Naive thymus-derived CD4-positive, alpha-beta T cell (primary cell): ENCODE measurements at regions not wholly inside any gene's neighbourhood (a gene's known extent, or its start where the extent isn't known, plus 50 kb on each side); places are given as distances from the start of the nearest gene placed in this dataset.

Experiments used
- ATAC-seq: fragments of 150-1000 bp; cut with Tn5 transposase; 2 replicates; pipeline ENCODE4 v1.10.0; 2021; ENCODE audit warnings: mild to moderate bottlenecking, moderate library complexity
- CTCF ChIA-PET: fragments of 350-600 bp; sonication (Branson Sonifier 250); formaldehyde crosslinking; loops from one replicate; lab custom pipeline; 2021; ENCODE audit warnings: antibody characterized with exemption; lab: Charles Lee
- POLR2A ChIA-PET: fragments of 350-600 bp; sonication (Branson Sonifier 250); formaldehyde crosslinking; loops from one replicate; lab custom pipeline; 2021; ENCODE audit warnings: antibody characterized with exemption, inconsistent platforms; lab: Charles Lee
- DNase-seq, 9 donors: peaks; one replicate each; pipeline versions ENCODE4 v3.0.0 to v3.0.0-alpha.2; 2020 to 2022; ENCODE audit warnings: mixed read lengths in 1 of 9
- H3K27ac ChIP-seq: one replicate; pipeline ENCODE4 v1.7.0; 2013; ENCODE audit warnings: mild to moderate bottlenecking, low read depth, low read length, moderate library complexity
- H3K27me3 ChIP-seq, 2 donors: one replicate each; pipeline ENCODE4 v1.7.0; 2013; ENCODE audit warnings: low read length in 2 of 2, mild to moderate bottlenecking in 2 of 2, moderate library complexity in 2 of 2; ENCODE audit not compliant: control insufficient read depth in 2 of 2, insufficient read depth in 2 of 2
- H3K36me3 ChIP-seq, 3 experiments: 1 replicate in 2 of 3; 2 replicates in 1 of 3; pipeline ENCODE4 v1.7.0; 2013; ENCODE audit warnings: low read length in 3 of 3, mild to moderate bottlenecking in 3 of 3, moderate library complexity in 1 of 3; ENCODE audit not compliant: insufficient read depth in 3 of 3, control insufficient read depth in 2 of 3
- H3K4me1 ChIP-seq, 2 donors: one replicate each; pipeline ENCODE4 v1.7.0; 2013; ENCODE audit warnings: low read length in 2 of 2, mild to moderate bottlenecking in 2 of 2, moderate library complexity in 1 of 2; ENCODE audit not compliant: control insufficient read depth in 2 of 2, insufficient read depth in 2 of 2
- H3K4me3 ChIP-seq: 2 replicates; pipeline ENCODE4 v1.7.0; 2013; ENCODE audit warnings: mild to moderate bottlenecking, low read length
- H3K9me3 ChIP-seq, 3 experiments: 1 replicate in 2 of 3; 2 replicates in 1 of 3; pipeline ENCODE4 v1.7.0; 2013; ENCODE audit warnings: low read length in 3 of 3; ENCODE audit not compliant: control insufficient read depth in 2 of 3
- H3K27ac Mint-ChIP-seq, 9 donors: one replicate each; pipeline ENCODE4 v1.8.0; 2020 to 2022; ENCODE audit warnings: mixed read lengths in 9 of 9, mild to moderate bottlenecking in 8 of 9, moderate library complexity in 5 of 9, inconsistent platforms in 2 of 9
- H3K27me3 Mint-ChIP-seq, 5 donors: one replicate each; pipeline ENCODE4 v1.8.0; 2021 to 2022; ENCODE audit warnings: mixed read lengths in 5 of 5, mild to moderate bottlenecking in 1 of 5
- H3K36me3 Mint-ChIP-seq, 5 donors: one replicate each; pipeline ENCODE4 v1.8.0; 2020 to 2022; ENCODE audit warnings: mixed read lengths in 5 of 5, mild to moderate bottlenecking in 3 of 5, inconsistent platforms in 1 of 5
- H3K4me1 Mint-ChIP-seq, 7 donors: one replicate each; pipeline ENCODE4 v1.8.0; 2020 to 2022; ENCODE audit warnings: mixed read lengths in 7 of 7, mild to moderate bottlenecking in 3 of 7, inconsistent platforms in 1 of 7
- H3K4me3 Mint-ChIP-seq, 10 donors: one replicate each; pipeline ENCODE4 v1.8.0; 2020 to 2022; ENCODE audit warnings: mild to moderate bottlenecking in 10 of 10, mixed read lengths in 10 of 10, moderate library complexity in 6 of 10, inconsistent platforms in 2 of 10
- H3K9me3 Mint-ChIP-seq, 11 donors: one replicate each; pipeline ENCODE4 v1.8.0; 2020 to 2022; ENCODE audit warnings: mixed read lengths in 11 of 11, mild to moderate bottlenecking in 4 of 11, inconsistent platforms in 1 of 11, moderate library complexity in 1 of 11
- intact Hi-C, 2 donors: fragments of 100-400 bp; cut with micrococcal nuclease; formaldehyde crosslinking; loops; one replicate each; pipeline ENCODE4 v1.15.1; 2023

GRCh38 chr7:132034748-132035416 is 478.5 kb upstream of the PODXL start:
- Mint-ChIP-seq H3K9me3 (peaks cover 0 to 6% (median 2%) of the 10 kb centered on the region in 11 donors), H3K27ac (no peak overlapping the region), H3K4me3 (no peak overlapping the region), H3K36me3 (no peaks in the 10 kb centered on the region), H3K4me1 (no peaks in the 10 kb centered on the region), H3K27me3 (peaks cover 0 to 21% (median 10%) of the 10 kb centered on the region in 5 donors)
- intact Hi-C loops = no loop called here
- CTCF ChIA-PET = no interaction called here
- ATAC-seq (no peak), DNase-seq (no peak)
- no peak overlapping the region for H3K27ac ChIP-seq
- no peaks in the 10 kb centered on the region for H3K9me3 ChIP-seq
- POLR2A ChIA-PET = no interaction called here
- H3K36me3 ChIP-seq = no peaks in the 10 kb centered on the region
- H3K27me3 ChIP-seq = peaks cover 0 to 3% of the 10 kb centered on the region in 2 donors
- H3K4me1 ChIP-seq = no peaks in the 10 kb centered on the region
- no peak overlapping the region for H3K4me3 ChIP-seq

GRCh38 chr7:132030883-132031282 is 474.5 kb upstream of the PODXL start:
- POLR2A ChIA-PET = no interaction called here
- no peak overlapping the region for H3K4me3 Mint-ChIP-seq

GRCh38 chr7:132030086-132030568 is 473.7 kb upstream of the PODXL start:
- H3K27me3 Mint-ChIP-seq = peaks cover 0 to 12% (median 0%) of the 10 kb centered on the region in 5 donors
- no peaks in the 10 kb centered on the region for H3K36me3 Mint-ChIP-seq
- Histone ChIP-seq H3K9me3 (no peaks in the 10 kb centered on the region), H3K27me3 (no peaks in the 10 kb centered on the region), H3K4me3 (no peak overlapping the region), H3K27ac (no peak overlapping the region), H3K4me1 (no peaks in the 10 kb centered on the region), H3K36me3 (no peaks in the 10 kb centered on the region)
- POLR2A ChIA-PET = no interaction called here
- H3K27ac Mint-ChIP-seq = no peak overlapping the region
- H3K4me3 Mint-ChIP-seq = no peak overlapping the region
- peaks cover 0 to 6% (median 0%) of the 10 kb centered on the region in 11 donors for H3K9me3 Mint-ChIP-seq
- intact Hi-C loops = no loop called here
- DNase-seq (no peak), ATAC-seq (no peak)
- H3K4me1 Mint-ChIP-seq = no peaks in the 10 kb centered on the region
- CTCF ChIA-PET = no interaction called here

More at GRCh38 chr7:132030883-132031282, 474.5 kb upstream of the PODXL start:
- peaks cover 0 to 12% (median 0%) of the 10 kb centered on the region in 5 donors for H3K27me3 Mint-ChIP-seq
- H3K4me1 Mint-ChIP-seq = no peaks in the 10 kb centered on the region
- intact Hi-C loops = no loop called here
- Histone ChIP-seq H3K27me3 (no peaks in the 10 kb centered on the region), H3K36me3 (no peaks in the 10 kb centered on the region), H3K27ac (no peak overlapping the region), H3K4me1 (no peaks in the 10 kb centered on the region), H3K9me3 (no peaks in the 10 kb centered on the region), H3K4me3 (no peak overlapping the region)
- peaks cover 0 to 6% (median 0%) of the 10 kb centered on the region in 11 donors for H3K9me3 Mint-ChIP-seq
- ATAC-seq = no peak
- CTCF ChIA-PET = no interaction called here
- DNase-seq = no peak
- H3K36me3 Mint-ChIP-seq = no peaks in the 10 kb centered on the region
- no peak overlapping the region for H3K27ac Mint-ChIP-seq

- intact Hi-C loops = no loop called here
- DNase-seq (no peak), ATAC-seq (no peak)
- Histone ChIP-seq H3K27ac (no peak overlapping the region), H3K4me1 (no peaks in the 10 kb centered on the region), H3K36me3 (no peaks in the 10 kb centered on the region), H3K9me3 (no peaks in the 10 kb centered on the region), H3K4me3 (no peak overlapping the region), H3K27me3 (no peaks in the 10 kb centered on the region)
- Mint-ChIP-seq H3K4me3 (no peak overlapping the region), H3K27ac (no peak overlapping the region), H3K36me3 (no peaks in the 10 kb centered on the region), H3K4me1 (no peaks in the 10 kb centered on the region), H3K9me3 (peaks cover 0 to 6% (median 0%) of the 10 kb centered on the region in 11 donors), H3K27me3 (peaks cover 0 to 12% (median 0%) of the 10 kb centered on the region in 5 donors)
- POLR2A ChIA-PET = no interaction called here
- CTCF ChIA-PET = no interaction called here
Observed at GRCh38 chr7:132029369-132030085, 473.1 kb upstream of the PODXL start.

- Histone ChIP-seq H3K4me3 (no peak overlapping the region), H3K9me3 (no peaks in the 10 kb centered on the region), H3K4me1 (no peaks in the 10 kb centered on the region), H3K27me3 (no peaks in the 10 kb centered on the region), H3K36me3 (no peaks in the 10 kb centered on the region), H3K27ac (no peak overlapping the region)
- DNase-seq (no peak), ATAC-seq (no peak)
- H3K9me3 Mint-ChIP-seq = peaks cover 0 to 6% (median 0%) of the 10 kb centered on the region in 11 donors
- H3K4me1 Mint-ChIP-seq = no peaks in the 10 kb centered on the region
- H3K27ac Mint-ChIP-seq = no peak overlapping the region
- ChIA-PET POLR2A (no interaction called here), CTCF (no interaction called here)
- intact Hi-C loops = no loop called here
- H3K36me3 Mint-ChIP-seq = no peaks in the 10 kb centered on the region
- H3K27me3 Mint-ChIP-seq = peaks cover 0 to 12% (median 0%) of the 10 kb centered on the region in 5 donors
- H3K4me3 Mint-ChIP-seq = no peak overlapping the region
Observed at GRCh38 chr7:132028144-132028920, 471.9 kb upstream of the PODXL start.

- H3K36me3 Mint-ChIP-seq = no peaks in the 10 kb centered on the region
- H3K9me3 Mint-ChIP-seq = peaks cover 0 to 11% (median 2%) of the 10 kb centered on the region in 11 donors
- Histone ChIP-seq H3K27ac (no peak overlapping the region), H3K4me3 (no peak overlapping the region), H3K36me3 (no peaks in the 10 kb centered on the region), H3K9me3 (no peaks in the 10 kb centered on the region), H3K27me3 (no peaks in the 10 kb centered on the region), H3K4me1 (no peaks in the 10 kb centered on the region)
- ChIA-PET POLR2A (no interaction called here), CTCF (no interaction called here)
- DNase-seq (no peak), ATAC-seq (no peak)
- no peak overlapping the region for H3K27ac Mint-ChIP-seq
- peaks cover 0 to 25% (median 7%) of the 10 kb centered on the region in 5 donors for H3K27me3 Mint-ChIP-seq
- no peaks in the 10 kb centered on the region for H3K4me1 Mint-ChIP-seq
- no peak overlapping the region for H3K4me3 Mint-ChIP-seq
- intact Hi-C loops = no loop called here
Observed at GRCh38 chr7:132024290-132024689, 467.9 kb upstream of the PODXL start.
